Fibroblast of lung (primary cell): ENCODE measurements at regions not wholly inside any gene's neighbourhood (a gene's known extent, or its start where the extent isn't known, plus 50 kb on each side); places are given as distances from the start of the nearest gene placed in this dataset.
"Not testable (repeated sequence)": the region's sequence is repeated elsewhere in the genome, so short reads cannot be mapped to it uniquely, and the experiment has no call there.

Source experiments
- EZH2 ChIP-seq: IDR thresholded peaks from 2 replicates; pipeline ENCODE4 v1.5.1; 2012; ENCODE audit warnings: low read length, control low read depth, mild to moderate bottlenecking; ENCODE audit errors: missing control alignments
- TF ChIP-seq, protein P1 (sequence below), 2 donors: IDR thresholded peaks in 1 of 2; conservative IDR thresholded peaks in 1 of 2; 1 replicate in 1 of 2; 2 replicates in 1 of 2; pipeline ENCODE4 v1.5.1; 2011 to 2012; ENCODE audit warnings: low read length in 2 of 2, control low read depth in 1 of 2, inconsistent platforms in 1 of 2, low read depth in 1 of 2, mild to moderate bottlenecking in 1 of 2

DNA sequence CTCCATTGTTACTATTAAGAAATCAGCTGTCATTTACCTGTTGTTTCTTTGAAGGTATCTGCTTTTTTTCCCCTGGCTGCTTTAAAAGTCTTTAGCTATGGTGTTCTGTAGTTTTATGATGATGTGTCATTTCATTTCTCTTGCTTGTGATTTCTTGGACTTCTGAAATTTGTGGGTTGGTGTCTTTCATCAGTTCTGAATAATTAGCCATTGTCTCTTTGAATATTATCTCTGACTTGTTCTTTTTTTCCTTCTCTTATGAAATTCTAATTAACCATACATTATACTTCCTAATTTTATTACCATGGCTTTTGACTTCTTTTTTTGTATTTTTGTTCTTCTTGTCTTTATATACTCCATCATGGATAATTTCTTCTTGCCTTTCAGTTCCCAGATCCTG is 85.4 kb upstream of the GARIN1A start:
- not testable (repeated sequence) for TF ChIP-seq EZH2
- TF ChIP-seq, protein P1, sequence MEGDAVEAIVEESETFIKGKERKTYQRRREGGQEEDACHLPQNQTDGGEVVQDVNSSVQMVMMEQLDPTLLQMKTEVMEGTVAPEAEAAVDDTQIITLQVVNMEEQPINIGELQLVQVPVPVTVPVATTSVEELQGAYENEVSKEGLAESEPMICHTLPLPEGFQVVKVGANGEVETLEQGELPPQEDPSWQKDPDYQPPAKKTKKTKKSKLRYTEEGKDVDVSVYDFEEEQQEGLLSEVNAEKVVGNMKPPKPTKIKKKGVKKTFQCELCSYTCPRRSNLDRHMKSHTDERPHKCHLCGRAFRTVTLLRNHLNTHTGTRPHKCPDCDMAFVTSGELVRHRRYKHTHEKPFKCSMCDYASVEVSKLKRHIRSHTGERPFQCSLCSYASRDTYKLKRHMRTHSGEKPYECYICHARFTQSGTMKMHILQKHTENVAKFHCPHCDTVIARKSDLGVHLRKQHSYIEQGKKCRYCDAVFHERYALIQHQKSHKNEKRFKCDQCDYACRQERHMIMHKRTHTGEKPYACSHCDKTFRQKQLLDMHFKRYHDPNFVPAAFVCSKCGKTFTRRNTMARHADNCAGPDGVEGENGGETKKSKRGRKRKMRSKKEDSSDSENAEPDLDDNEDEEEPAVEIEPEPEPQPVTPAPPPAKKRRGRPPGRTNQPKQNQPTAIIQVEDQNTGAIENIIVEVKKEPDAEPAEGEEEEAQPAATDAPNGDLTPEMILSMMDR (conservative IDR thresholded peaks at IDR 0.05 in 1 of 2, IDR thresholded peaks at IDR 0.05 in 1 of 2; ENCODE audit: low read depth in 1 of 2, low read length in 2 of 2) = not testable (repeated sequence)
